ENCODE measurements at regions not wholly inside any gene's neighbourhood (a gene's known extent, or its start where the extent isn't known, plus 50 kb on each side); places are given as distances from the start of the nearest gene placed in this dataset.

- no peak for TF ChIP-seq POLR2A (IDR thresholded peaks at IDR 0.05)
- TF ChIP-seq, protein P1, sequence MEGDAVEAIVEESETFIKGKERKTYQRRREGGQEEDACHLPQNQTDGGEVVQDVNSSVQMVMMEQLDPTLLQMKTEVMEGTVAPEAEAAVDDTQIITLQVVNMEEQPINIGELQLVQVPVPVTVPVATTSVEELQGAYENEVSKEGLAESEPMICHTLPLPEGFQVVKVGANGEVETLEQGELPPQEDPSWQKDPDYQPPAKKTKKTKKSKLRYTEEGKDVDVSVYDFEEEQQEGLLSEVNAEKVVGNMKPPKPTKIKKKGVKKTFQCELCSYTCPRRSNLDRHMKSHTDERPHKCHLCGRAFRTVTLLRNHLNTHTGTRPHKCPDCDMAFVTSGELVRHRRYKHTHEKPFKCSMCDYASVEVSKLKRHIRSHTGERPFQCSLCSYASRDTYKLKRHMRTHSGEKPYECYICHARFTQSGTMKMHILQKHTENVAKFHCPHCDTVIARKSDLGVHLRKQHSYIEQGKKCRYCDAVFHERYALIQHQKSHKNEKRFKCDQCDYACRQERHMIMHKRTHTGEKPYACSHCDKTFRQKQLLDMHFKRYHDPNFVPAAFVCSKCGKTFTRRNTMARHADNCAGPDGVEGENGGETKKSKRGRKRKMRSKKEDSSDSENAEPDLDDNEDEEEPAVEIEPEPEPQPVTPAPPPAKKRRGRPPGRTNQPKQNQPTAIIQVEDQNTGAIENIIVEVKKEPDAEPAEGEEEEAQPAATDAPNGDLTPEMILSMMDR (IDR thresholded peaks at IDR 0.05), result no peak
Measured at GRCh38 chr7:140236626-140237025, 59.8 kb upstream of the KDM7A start.

All from transverse colon (tissue), 3 donors.